ENCODE measurements at regions not wholly inside any gene's neighbourhood (a gene's known extent, or its start where the extent isn't known, plus 50 kb on each side); places are given as distances from the start of the nearest gene placed in this dataset.

DNA sequence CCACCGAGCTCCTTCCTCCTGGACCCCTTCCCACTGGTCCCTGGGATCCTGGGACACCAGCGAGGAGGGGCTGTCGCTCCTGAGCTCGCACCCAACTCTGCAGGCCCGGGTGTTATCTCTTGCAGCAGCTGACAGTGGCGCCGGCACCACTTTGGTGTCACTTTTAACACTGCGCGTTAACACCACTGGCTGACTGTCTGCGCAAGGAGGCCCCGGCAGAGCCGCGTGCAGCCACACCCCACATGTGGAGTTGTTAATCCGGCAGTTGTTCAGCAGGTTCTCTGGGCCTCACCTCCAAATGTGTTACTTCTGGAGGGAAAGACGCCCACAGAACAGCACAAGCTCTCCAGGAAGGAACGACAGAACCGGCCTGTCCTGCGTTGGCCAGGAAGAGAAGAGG is 155.0 kb upstream of the GLI2 start:
- 51% methylated on average over 18 of the region's 18 CpGs for WGBS
- Histone ChIP-seq H3K4me1 (ENCODE audit: insufficient read depth) (no peaks in the 10 kb centered on the region), H3K27ac (ENCODE audit: low read depth) (no peak overlapping the region), H3K4me3 (ENCODE audit: low read depth, low read length) (no peak overlapping the region), H3K36me3 (ENCODE audit: insufficient read depth) (no peaks in the 10 kb centered on the region)
- DNase-seq (ENCODE audit: extremely low spot score), result no peak

DNA sequence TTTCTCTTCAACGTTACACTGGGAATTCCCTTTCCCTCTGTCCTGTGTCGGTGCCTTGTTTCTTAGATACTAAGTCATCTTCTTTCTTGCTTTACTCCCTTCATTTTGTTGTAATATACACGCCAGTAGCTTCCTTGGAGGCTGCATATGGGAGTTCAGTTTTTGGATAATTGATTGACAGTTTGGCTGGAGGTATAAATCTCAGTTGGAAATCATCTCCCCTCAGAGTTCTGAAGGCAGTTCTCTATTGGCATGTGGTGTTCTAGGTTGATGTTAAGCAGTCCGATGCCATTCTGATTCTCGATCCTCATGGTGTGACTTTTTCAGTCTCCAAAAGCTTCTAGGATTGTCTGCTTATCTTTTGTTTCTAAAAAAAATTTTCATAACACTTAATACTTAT is 152.5 kb upstream of the GLI2 start:
- no peak overlapping the region for H3K27ac ChIP-seq (ENCODE audit: low read depth)
- no peaks in the 10 kb centered on the region for H3K36me3 ChIP-seq (ENCODE audit: insufficient read depth)
- WGBS, result 91% methylated on average over 5 of the region's 5 CpGs
- no peak overlapping the region for H3K4me3 ChIP-seq (ENCODE audit: low read depth, low read length)
- H3K4me1 ChIP-seq (ENCODE audit: insufficient read depth), result peaks cover 3% of the 10 kb centered on the region
- no peak for DNase-seq (ENCODE audit: extremely low spot score)

DNA sequence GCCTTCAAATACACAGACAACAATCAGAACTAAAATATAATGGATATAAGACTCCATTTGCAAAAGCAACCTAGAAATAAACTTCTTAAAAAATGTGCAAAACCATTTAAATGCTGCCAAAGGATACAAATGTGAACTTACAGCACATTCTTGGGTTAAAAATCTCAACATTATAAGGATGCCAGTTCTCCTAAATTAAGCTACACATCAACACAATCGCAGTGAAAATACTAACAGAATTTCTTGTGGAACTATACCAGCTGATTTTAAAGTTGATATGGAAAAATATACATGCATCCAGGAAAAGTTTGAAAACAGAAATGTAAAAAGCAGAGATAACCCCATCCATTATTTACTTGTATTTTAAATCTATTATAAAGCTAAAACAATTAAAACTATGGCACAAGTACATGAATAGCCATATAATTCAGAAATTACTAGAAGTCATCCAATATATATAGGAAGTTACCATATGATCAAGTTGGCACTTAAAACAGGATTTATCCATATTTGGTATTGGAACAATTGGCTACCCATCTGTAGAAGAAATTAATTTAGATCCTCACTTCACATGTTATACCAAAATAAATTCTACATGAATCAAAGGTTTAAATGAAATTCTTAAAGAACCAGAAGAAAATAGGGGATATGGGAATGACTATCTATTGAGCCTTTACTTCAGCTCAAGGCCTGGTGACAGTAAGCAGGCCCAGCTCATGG is 151.7 kb upstream of the GLI2 start:
- Histone ChIP-seq H3K4me1 (ENCODE audit: insufficient read depth) (peaks cover 3% of the 10 kb centered on the region), H3K27ac (ENCODE audit: low read depth) (no peak overlapping the region), H3K4me3 (ENCODE audit: low read depth, low read length) (no peak overlapping the region), H3K36me3 (ENCODE audit: insufficient read depth) (no peaks in the 10 kb centered on the region)
- DNase-seq (ENCODE audit: extremely low spot score), result no peak
- WGBS, result 90% methylated on average over 1 of the region's 1 CpG

DNA sequence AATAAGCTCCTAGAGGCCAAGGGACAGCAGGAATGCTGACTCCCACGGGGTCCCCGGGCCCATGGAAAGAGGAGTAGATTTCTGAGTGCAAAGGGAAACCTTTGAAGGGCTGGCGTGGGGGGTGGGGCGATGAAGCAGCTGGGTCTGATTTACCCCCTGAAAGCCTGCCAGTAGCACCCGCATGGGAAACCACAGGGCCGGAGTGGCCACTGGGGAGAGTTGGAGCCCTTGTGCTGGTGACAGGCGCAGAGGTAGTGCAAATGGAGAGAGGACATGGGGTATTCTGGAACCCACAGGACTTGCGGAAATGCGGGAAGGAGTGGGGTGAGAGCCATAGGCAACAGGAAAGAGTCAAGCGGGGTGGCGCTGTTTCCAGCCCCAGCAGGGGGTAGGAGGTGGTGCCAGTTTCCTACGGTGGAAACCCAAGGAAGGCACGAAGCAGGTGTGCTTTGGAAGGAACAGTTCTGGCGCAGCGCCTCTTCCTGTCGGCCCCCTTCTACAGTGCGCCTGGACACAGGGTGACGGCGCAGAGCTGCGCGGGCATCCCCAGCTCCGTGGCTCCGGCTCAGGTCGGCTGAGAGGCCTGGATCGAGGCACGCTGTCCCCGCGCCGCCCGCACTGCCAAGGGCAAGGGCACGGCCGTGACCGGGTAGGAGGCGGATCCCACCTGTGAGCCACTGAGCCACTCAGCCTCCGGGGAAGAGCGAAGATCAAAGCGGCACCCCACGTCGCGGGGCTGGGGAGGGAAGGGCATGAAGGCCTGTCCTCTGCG is 149.0 kb upstream of the GLI2 start:
- H3K4me3 ChIP-seq (ENCODE audit: low read depth, low read length), result no peak overlapping the region
- WGBS, result 27% methylated on average over 41 of the region's 41 CpGs
- H3K4me1 ChIP-seq (ENCODE audit: insufficient read depth), result peaks cover 3% of the 10 kb centered on the region
- H3K27ac ChIP-seq (ENCODE audit: low read depth), result no peak overlapping the region
- H3K36me3 ChIP-seq (ENCODE audit: insufficient read depth), result no peaks in the 10 kb centered on the region
- DNase-seq (ENCODE audit: extremely low spot score), result no peak

DNA sequence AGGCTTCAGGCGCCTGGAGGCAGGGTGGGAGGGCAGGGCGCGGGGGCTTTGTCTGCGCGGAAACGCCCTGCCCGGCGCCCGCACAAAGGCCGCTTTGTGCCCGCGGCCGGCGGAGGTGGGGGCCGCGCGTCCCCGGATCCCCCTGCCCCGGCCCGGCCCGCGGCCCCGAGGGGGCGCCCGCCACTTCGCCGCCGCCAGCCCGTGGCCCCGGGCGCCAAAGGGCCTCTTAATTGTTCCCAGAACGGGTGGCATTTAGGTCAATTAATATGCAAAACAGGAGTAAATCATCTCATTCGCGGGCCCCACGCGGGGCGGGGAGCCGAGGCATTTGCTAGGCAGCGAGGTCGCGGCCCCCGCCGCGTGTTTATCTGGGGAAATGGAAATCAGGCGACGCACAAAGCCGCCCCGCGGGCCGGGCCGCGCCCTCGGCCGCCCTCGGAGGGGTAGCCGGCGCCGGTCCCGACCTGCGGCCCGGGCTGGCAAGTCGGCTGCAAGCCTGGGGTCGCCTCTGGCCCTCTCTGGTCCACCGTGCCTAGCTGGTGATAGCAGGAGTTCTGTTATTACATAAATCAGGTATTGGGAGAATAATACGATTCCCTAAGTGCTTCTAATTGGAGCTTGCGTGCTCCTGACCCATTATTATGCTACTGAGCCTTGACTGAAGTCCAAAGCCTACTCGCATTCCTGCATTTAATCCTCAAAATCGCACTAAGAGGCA is 148.2 kb upstream of the GLI2 start:
- DNase-seq (ENCODE audit: extremely low spot score), result no peak
- 8% methylated on average over 68 of the region's 68 CpGs for WGBS
- H3K36me3 ChIP-seq (ENCODE audit: insufficient read depth), result no peaks in the 10 kb centered on the region
- peaks cover 3% of the 10 kb centered on the region for H3K4me1 ChIP-seq (ENCODE audit: insufficient read depth)
- no peak overlapping the region for H3K4me3 ChIP-seq (ENCODE audit: low read depth, low read length)
- no peak overlapping the region for H3K27ac ChIP-seq (ENCODE audit: low read depth)

DNA sequence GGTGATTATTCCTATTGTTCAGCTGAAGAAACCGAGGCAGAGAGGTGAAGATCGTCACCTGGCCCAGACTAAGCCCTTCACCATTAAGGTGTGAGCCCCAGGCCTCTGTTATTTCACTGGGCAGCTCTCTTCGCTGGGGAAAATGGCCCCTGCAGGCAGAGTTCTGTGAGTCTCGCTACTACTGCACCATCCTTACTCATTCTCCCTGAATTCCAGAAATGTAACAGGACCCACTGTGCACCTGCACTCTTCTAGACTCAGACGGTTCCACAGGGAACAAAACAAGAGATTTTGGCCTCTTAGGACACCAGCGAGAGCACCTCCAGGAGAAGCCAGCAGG is 147.7 kb upstream of the GLI2 start:
- DNase-seq (ENCODE audit: extremely low spot score), result no peak
- WGBS, result 73% methylated on average over 6 of the region's 6 CpGs
- no peaks in the 10 kb centered on the region for H3K36me3 ChIP-seq (ENCODE audit: insufficient read depth)
- no peak overlapping the region for H3K4me3 ChIP-seq (ENCODE audit: low read depth, low read length)
- H3K27ac ChIP-seq (ENCODE audit: low read depth), result no peak overlapping the region
- H3K4me1 ChIP-seq (ENCODE audit: insufficient read depth), result peaks cover 3% of the 10 kb centered on the region

DNA sequence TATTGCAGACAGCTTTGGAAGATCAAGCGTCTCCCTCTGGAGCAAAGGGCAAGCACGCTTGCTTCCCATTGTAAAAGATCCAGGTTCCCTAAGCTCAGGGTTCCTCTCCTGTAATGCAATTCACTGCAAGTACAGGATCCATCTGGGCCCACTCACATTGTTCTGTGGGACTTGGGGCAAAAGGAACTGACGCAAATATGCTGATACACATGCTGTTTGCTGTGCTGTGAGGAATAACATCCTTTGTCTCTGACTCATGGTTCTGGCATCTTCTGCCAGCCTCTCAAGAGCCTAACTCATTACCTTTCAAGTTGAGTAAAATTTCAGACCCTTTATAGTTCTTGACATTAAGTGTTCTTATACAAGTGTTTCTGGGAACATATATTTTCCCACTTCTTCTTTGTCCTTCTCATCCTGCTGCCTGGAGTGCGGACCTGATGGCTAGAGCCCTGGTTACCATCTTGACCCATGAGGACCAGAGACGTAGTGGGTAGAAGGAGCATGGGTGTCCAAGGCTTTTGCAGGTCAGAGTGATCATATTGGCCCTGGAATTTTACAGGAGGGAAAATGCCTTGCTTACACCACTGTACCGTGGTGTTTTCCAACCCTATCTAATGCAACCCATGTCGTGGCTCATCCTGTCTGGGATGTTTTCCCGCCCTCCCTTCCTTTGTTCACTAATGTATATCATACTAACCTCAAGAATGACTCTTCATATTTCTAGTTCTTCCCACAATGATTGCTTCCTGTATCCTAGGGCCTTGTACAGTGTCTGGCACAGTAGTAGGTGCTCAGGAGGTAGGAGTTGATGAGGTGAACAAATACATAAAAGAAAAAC is 145.7 kb upstream of the GLI2 start:
- peaks cover 3% of the 10 kb centered on the region for H3K4me1 ChIP-seq (ENCODE audit: insufficient read depth)
- no peaks in the 10 kb centered on the region for H3K36me3 ChIP-seq (ENCODE audit: insufficient read depth)
- no peak for DNase-seq (ENCODE audit: extremely low spot score)
- H3K4me3 ChIP-seq (ENCODE audit: low read depth, low read length), result no peak overlapping the region
- no peak overlapping the region for H3K27ac ChIP-seq (ENCODE audit: low read depth)
- 85% methylated on average over 8 of the region's 8 CpGs for WGBS

DNA sequence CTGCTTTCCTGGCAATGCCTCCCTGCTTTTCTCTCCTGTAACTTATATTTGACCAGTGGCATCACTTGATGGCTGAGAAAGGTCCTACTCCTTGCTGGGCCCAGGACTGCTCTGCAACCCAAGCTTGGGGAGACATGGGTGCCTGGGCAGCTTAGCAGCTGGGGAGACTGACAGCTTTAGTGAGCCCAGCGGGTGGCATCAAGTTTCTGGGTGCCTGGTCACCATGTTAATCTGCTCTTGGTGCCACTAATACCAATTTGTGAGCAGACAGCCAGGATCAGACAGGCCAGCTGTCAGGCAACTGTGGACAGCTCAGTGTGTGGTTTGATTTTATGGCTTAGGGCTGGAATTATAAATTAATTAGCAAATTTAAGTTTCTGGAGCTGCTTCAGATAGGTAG is 144.8 kb upstream of the GLI2 start:
- no peak for DNase-seq (ENCODE audit: extremely low spot score)
- 98% methylated on average over 1 of the region's 1 CpG for WGBS
- H3K4me3 ChIP-seq (ENCODE audit: low read depth, low read length), result no peak overlapping the region
- no peak overlapping the region for H3K27ac ChIP-seq (ENCODE audit: low read depth)
- no peaks in the 10 kb centered on the region for H3K36me3 ChIP-seq (ENCODE audit: insufficient read depth)
- H3K4me1 ChIP-seq (ENCODE audit: insufficient read depth), result peaks cover 3% of the 10 kb centered on the region

DNA sequence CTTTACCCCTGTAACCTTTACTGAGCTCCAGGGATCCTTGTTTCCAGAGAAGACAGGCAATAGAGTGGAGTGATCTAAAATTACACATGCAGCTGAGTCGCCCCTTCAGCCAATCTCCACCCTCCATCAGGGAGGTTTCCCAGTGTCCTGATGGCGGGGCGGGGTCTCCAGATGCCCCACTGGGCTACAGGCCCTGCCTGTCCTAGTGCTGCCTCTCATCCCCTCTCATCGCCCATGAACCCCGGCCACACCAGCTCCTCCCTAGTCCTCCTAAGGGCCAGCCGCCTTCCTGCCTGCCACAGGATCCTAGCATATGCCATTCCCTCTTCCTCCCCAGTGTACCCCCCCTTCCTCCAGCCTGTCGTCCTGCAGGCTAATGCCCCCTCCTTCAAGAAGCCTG is 144.1 kb upstream of the GLI2 start:
- Histone ChIP-seq H3K4me3 (ENCODE audit: low read depth, low read length) (no peak overlapping the region), H3K36me3 (ENCODE audit: insufficient read depth) (no peaks in the 10 kb centered on the region), H3K4me1 (ENCODE audit: insufficient read depth) (peaks cover 3% of the 10 kb centered on the region), H3K27ac (ENCODE audit: low read depth) (no peak overlapping the region)
- no peak for DNase-seq (ENCODE audit: extremely low spot score)
- 82% methylated on average over 7 of the region's 7 CpGs for WGBS

DNA sequence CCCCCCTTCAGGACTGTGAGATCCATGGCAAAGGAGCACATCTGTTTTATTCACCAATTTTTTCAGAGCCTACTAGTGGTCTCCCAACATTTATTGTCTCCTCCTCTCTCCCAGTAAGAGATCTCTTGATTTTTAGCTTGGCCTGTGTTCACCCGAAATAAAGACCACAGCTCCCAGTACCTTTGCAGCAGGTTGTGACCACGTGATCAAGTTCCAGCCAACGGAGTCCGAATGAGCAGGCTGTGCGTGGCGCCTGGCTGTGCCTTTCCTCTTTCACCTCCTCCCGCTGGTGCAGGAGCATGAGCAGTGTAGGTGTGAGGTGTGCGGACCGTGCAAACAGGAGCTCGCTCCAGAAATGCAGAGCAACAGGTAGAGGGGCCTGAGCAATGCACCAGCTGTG is 143.6 kb upstream of the GLI2 start:
- WGBS, result 84% methylated on average over 10 of the region's 10 CpGs
- H3K4me1 ChIP-seq (ENCODE audit: insufficient read depth), result peaks cover 3% of the 10 kb centered on the region
- H3K27ac ChIP-seq (ENCODE audit: low read depth), result no peak overlapping the region
- H3K36me3 ChIP-seq (ENCODE audit: insufficient read depth), result no peaks in the 10 kb centered on the region
- H3K4me3 ChIP-seq (ENCODE audit: low read depth, low read length), result no peak overlapping the region
- DNase-seq (ENCODE audit: extremely low spot score), result no peak

DNA sequence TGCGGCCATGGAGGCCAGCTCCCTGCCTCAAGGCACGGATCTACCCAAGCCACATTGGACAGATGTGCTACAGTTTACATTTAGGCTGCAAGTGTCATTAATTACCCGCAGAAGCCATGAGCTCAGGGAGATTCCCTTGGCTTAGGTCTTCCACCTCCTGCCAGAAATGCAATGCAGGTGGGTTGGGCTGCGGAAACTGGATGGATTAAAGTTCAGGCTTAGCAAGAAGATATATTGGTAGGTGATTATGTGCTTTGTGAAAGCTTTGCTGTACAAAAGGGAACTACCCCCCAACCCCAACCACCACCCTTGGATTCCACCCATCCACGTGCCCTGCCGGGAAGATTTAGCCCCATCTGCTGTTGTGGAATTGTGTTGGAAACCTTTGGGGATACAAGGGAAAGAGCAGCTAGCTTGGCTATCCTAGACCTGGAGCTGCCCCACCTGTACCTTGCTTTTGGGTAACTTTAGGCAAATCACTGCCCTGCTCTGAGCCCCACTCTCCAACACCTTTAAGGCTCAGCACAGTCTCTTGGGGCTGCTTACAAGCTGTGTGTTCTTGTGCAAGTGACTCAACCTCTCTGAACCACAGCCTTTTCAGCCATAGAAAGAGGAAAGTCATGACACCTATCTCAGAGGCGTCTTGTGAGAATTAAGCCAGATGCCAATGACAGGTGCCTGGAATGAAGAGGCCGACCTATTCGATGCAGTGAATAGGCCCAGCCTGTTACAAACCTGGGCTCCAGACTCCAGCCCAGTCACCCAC is 141.6 kb upstream of the GLI2 start:
- Histone ChIP-seq H3K4me1 (ENCODE audit: insufficient read depth) (no peaks in the 10 kb centered on the region), H3K27ac (ENCODE audit: low read depth) (no peak overlapping the region), H3K4me3 (ENCODE audit: low read depth, low read length) (no peak overlapping the region), H3K36me3 (ENCODE audit: insufficient read depth) (no peaks in the 10 kb centered on the region)
- 82% methylated on average over 9 of the region's 9 CpGs for WGBS
- no peak for DNase-seq (ENCODE audit: extremely low spot score)

DNA sequence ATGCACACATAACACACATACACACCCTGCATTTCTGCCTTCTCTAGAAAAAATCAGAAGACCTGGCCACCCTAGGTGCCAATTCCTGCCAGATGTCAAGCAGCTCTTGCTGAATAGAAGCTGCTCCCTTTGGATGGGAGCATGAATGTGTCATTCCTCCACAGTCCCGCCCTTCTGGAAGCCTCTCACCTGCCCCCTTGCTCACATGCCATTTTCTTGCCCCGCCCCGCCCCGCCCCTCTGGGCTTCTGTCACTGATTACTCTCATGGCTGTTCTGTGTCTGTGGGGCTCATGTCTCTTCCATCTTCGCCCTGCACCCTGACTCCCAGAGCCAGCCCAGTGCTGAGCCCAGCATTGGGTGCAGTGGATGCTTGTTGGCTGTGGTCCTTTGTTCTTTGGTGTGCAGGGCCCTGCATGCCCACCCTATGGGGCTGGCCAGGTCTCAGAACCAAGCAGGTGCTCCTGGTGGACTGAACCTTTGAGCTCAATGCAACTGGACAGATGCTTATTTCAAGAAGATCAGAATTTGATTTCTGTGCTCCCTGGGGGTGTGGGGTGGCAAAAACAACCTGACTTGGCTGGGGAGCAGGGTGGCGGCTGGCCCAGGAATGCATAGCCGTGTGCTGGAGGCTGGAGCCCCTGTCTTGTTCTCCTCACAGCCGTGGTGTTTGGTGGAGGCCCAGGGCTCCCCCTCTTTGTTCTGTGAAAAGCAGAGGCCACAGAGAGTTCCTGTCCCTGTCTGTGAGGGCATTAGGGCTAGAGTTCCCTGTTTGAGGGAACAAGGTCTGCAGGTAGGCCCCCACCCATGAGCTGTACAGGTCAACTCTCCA is 140.6 kb upstream of the GLI2 start:
- Histone ChIP-seq H3K36me3 (ENCODE audit: insufficient read depth) (no peaks in the 10 kb centered on the region), H3K4me1 (ENCODE audit: insufficient read depth) (no peaks in the 10 kb centered on the region), H3K4me3 (ENCODE audit: low read depth, low read length) (no peak overlapping the region), H3K27ac (ENCODE audit: low read depth) (no peak overlapping the region)
- DNase-seq (ENCODE audit: extremely low spot score), result no peak
- 79% methylated on average over 8 of the region's 8 CpGs for WGBS

Data from urinary bladder (tissue), 3 donors.